ENCODE measurements at regions not wholly inside any gene's neighbourhood (a gene's known extent, or its start where the extent isn't known, plus 50 kb on each side); places are given as distances from the start of the nearest gene placed in this dataset.

GRCh38 chr12:74394647-74395046, 143.0 kb upstream of the ATXN7L3B start:
- TF ChIP-seq CTCF (IDR thresholded peaks at IDR 0.05; ENCODE audit: low read depth, low read length) (no peak), POLR2A (IDR thresholded peaks at IDR 0.05; ENCODE audit: extremely low read depth, insufficient read length) (no peak), MYC (IDR thresholded peaks at IDR 0.05; ENCODE audit: low read depth, low read length) (no peak)
